OCI-LY1 (cell line): ENCODE measurements at regions not wholly inside any gene's neighbourhood (a gene's known extent, or its start where the extent isn't known, plus 50 kb on each side); places are given as distances from the start of the nearest gene placed in this dataset.

ENCODE experiments used
- H2AFZ ChIP-seq: fragments of 200-600 bp; sonication (generic), shearing (Covaris generic); 2 replicates; pipeline ENCODE4 v1.6.0; 2014; ENCODE audit warnings: antibody characterized with exemption, mild to moderate bottlenecking, low read length
- H3F3A ChIP-seq: fragments of 200-600 bp; sonication (generic), shearing (Covaris generic); 2 replicates; pipeline ENCODE4 v1.6.0; 2014; ENCODE audit warnings: mild to moderate bottlenecking, antibody characterized with exemption, low read length, moderate library complexity; ENCODE audit not compliant: insufficient read depth
- H3K27ac ChIP-seq: fragments of 200-600 bp; sonication (generic); 2 replicates; pipeline ENCODE4 v1.5.1; 2014; ENCODE audit warnings: low read length, mixed run types, mild to moderate bottlenecking, low read depth; ENCODE audit not compliant: poor library complexity, severe bottlenecking
- H3K27me3 ChIP-seq: fragments of 200-600 bp; sonication (generic); 2 replicates; pipeline ENCODE4 v1.6.0; 2014; ENCODE audit warnings: antibody characterized with exemption, mild to moderate bottlenecking, low read length, moderate library complexity; ENCODE audit not compliant: insufficient read depth
- H3K36me3 ChIP-seq: fragments of 200-600 bp; sonication (generic); 2 replicates; pipeline ENCODE4 v1.6.1; 2014; ENCODE audit warnings: mild to moderate bottlenecking, antibody characterized with exemption, low read length, moderate library complexity, mixed read lengths; ENCODE audit not compliant: insufficient read depth
- H3K4me1 ChIP-seq: fragments of 200-600 bp; sonication (generic); 2 replicates; pipeline ENCODE4 v1.5.1; 2014; ENCODE audit warnings: mild to moderate bottlenecking, low read length, moderate library complexity; ENCODE audit not compliant: insufficient read depth, severe bottlenecking
- H3K4me2 ChIP-seq: fragments of 200-600 bp; sonication (generic), shearing (Covaris generic); 2 replicates; pipeline ENCODE4 v1.6.1; 2014; ENCODE audit warnings: low read length
- H3K4me3 ChIP-seq: fragments of 200-600 bp; sonication (generic); 2 replicates; pipeline ENCODE4 v1.5.1; 2014; ENCODE audit warnings: low read length, low read depth, mild to moderate bottlenecking, mixed read lengths; ENCODE audit not compliant: poor library complexity, severe bottlenecking
- H3K79me2 ChIP-seq: fragments of 200-600 bp; shearing (Covaris generic); 2 replicates; pipeline ENCODE4 v1.6.1; 2016; ENCODE audit warnings: mixed run types, low read length, mixed read lengths; ENCODE audit not compliant: insufficient read depth
- H3K9ac ChIP-seq: fragments of 200-600 bp; sonication (generic), shearing (Covaris generic); 2 replicates; pipeline ENCODE4 v1.6.1; 2014; ENCODE audit warnings: mild to moderate bottlenecking, low read length, mixed read lengths
- H3K9me2 ChIP-seq: fragments of 200-600 bp; sonication (generic), shearing (Covaris generic); 2 replicates; pipeline ENCODE4 v1.6.1; 2014; ENCODE audit warnings: low read depth, mild to moderate bottlenecking, low read length, mixed read lengths
- H3K9me3 ChIP-seq: fragments of 200-600 bp; shearing (Covaris generic); 2 replicates; pipeline ENCODE4 v1.6.1; 2014; ENCODE audit warnings: low read length, mixed read lengths
- H4K20me1 ChIP-seq: fragments of 200-600 bp; sonication (generic), shearing (Covaris generic); 2 replicates; pipeline ENCODE4 v1.6.0; 2016; ENCODE audit warnings: mild to moderate bottlenecking, low read length; ENCODE audit not compliant: insufficient read depth
- CTCF ChIP-seq: fragments of 200-600 bp; sonication (generic), shearing (Covaris generic); IDR thresholded peaks from 2 replicates; pipeline ENCODE4 v1.5.1; 2017; ENCODE audit warnings: mild to moderate bottlenecking, antibody characterized with exemption, low read length, moderate library complexity, mixed read lengths
- EZH2 ChIP-seq: fragments of 200-600 bp; sonication (generic), shearing (Covaris generic); IDR thresholded peaks from 2 replicates; pipeline ENCODE4 v1.8.0; 2017; ENCODE audit warnings: borderline replicate concordance, mixed run types, mild to moderate bottlenecking, antibody characterized with exemption, low read length, moderate library complexity, mixed read lengths

GRCh38 chr13:60326273-60326672 is 70.7 kb upstream of the TDRD3 start:
- H3K79me2 ChIP-seq: no peaks in the 10 kb centered on the region
- no peak overlapping the region for H2AFZ ChIP-seq
- H4K20me1 ChIP-seq: no peaks in the 10 kb centered on the region
- no peaks in the 10 kb centered on the region for H3K9me2 ChIP-seq
- TF ChIP-seq CTCF (no peak), EZH2 (no peak)
- H3K4me3 ChIP-seq: no peak overlapping the region
- H3K27ac ChIP-seq: no peak overlapping the region
- H3K4me2 ChIP-seq: no peak overlapping the region
- no peaks in the 10 kb centered on the region for H3K4me1 ChIP-seq
- H3K27me3 ChIP-seq: no peaks in the 10 kb centered on the region
- H3K9me3 ChIP-seq: no peaks in the 10 kb centered on the region
- H3K9ac ChIP-seq: no peak overlapping the region
- H3F3A ChIP-seq: no peaks in the 10 kb centered on the region
- no peaks in the 10 kb centered on the region for H3K36me3 ChIP-seq

- TF ChIP-seq CTCF (no peak), EZH2 (no peak)
- Histone ChIP-seq H3K4me2 (no peak overlapping the region), H3K9me3 (no peaks in the 10 kb centered on the region), H3K36me3 (no peaks in the 10 kb centered on the region), H3K9me2 (no peaks in the 10 kb centered on the region), H3K4me1 (no peaks in the 10 kb centered on the region), H3K79me2 (no peaks in the 10 kb centered on the region), H3K27ac (no peak overlapping the region), H3K4me3 (no peak overlapping the region), H3K9ac (no peak overlapping the region), H2AFZ (no peak overlapping the region), H4K20me1 (no peaks in the 10 kb centered on the region), H3K27me3 (no peaks in the 10 kb centered on the region), H3F3A (no peaks in the 10 kb centered on the region)
Observed at GRCh38 chr13:60327511-60327910, 69.5 kb upstream of the TDRD3 start.

GRCh38 chr13:60328073-60328472 is 68.9 kb upstream of the TDRD3 start:
- H3K9ac ChIP-seq: no peak overlapping the region
- no peaks in the 10 kb centered on the region for H3K9me2 ChIP-seq
- no peaks in the 10 kb centered on the region for H3K27me3 ChIP-seq
- H4K20me1 ChIP-seq: no peaks in the 10 kb centered on the region
- no peak overlapping the region for H3K4me3 ChIP-seq
- H3K9me3 ChIP-seq: no peaks in the 10 kb centered on the region
- TF ChIP-seq EZH2 (no peak), CTCF (no peak)
- H2AFZ ChIP-seq: no peak overlapping the region
- H3K4me2 ChIP-seq: no peak overlapping the region
- no peaks in the 10 kb centered on the region for H3K36me3 ChIP-seq
- no peaks in the 10 kb centered on the region for H3K4me1 ChIP-seq
- no peaks in the 10 kb centered on the region for H3K79me2 ChIP-seq
- no peak overlapping the region for H3K27ac ChIP-seq
- no peaks in the 10 kb centered on the region for H3F3A ChIP-seq
